Endothelial cell of umbilical vein (primary cell): ENCODE measurements at regions not wholly inside any gene's neighbourhood (a gene's known extent, or its start where the extent isn't known, plus 50 kb on each side); places are given as distances from the start of the nearest gene placed in this dataset.
A peak's percentile ranks its signal among the peaks of the same experiment; 100 is the strongest.

Experiments used
- BruUV-seq: library from RNA; stranded (reverse); fragments of 400-500 nt; replicated peaks from 2 replicates; lab custom pipeline; 2021; lab: Mats Ljungman, UMichigan
- CTCF ChIA-PET: fragments of 300-600, 350-600 bp; sonication (Branson Sonifier 250); formaldehyde crosslinking; loops from one replicate; lab custom pipeline; 2021; ENCODE audit warnings: antibody characterized with exemption, inconsistent platforms; lab: Charles Lee
- POLR2A ChIA-PET: fragments of 300-600, 350-600 bp; sonication (Branson Sonifier 250); formaldehyde crosslinking; loops from one replicate; lab custom pipeline; 2021; ENCODE audit warnings: antibody characterized with exemption, inconsistent platforms; lab: Charles Lee
- DNase-seq: peaks from one replicate; pipeline ENCODE4 v3.0.0-alpha.2; 2011; ENCODE audit warnings: low read depth, low spot score
- FAIRE-seq: peaks from 2 replicates; lab custom pipeline; 2011; peaks lifted over from hg19 to GRCh38; lab: Jason Lieb, UNC
- H2AFZ ChIP-seq: 2 replicates; pipeline ENCODE4 v1.6.0; 2012; ENCODE audit warnings: low read depth, low read length, control low read depth, inconsistent platforms
- H3K27ac ChIP-seq: 2 replicates; pipeline ENCODE4 v1.5.1; 2011; ENCODE audit warnings: low read depth, mild to moderate bottlenecking, control low read depth, low read length, moderate library complexity; ENCODE audit not compliant: insufficient read depth
- H3K27me3 ChIP-seq, 2 experiments: 2 replicates each; pipeline versions ENCODE4 v1.6.0 to v1.6.1; 2011; ENCODE audit warnings: low read length in 2 of 2, mixed read lengths in 1 of 2; ENCODE audit not compliant: control insufficient read depth in 2 of 2, insufficient read depth in 2 of 2
- H3K36me3 ChIP-seq, 2 experiments: 2 replicates in 1 of 2; 3 replicates in 1 of 2; pipeline ENCODE4 v1.5.1; 2011; ENCODE audit warnings: low read length in 2 of 2, mild to moderate bottlenecking in 1 of 2, moderate library complexity in 1 of 2; ENCODE audit not compliant: control insufficient read depth in 2 of 2, insufficient read depth in 2 of 2; ENCODE audit errors: extremely low read depth in 1 of 2
- H3K4me1 ChIP-seq: 3 replicates; pipeline ENCODE4 v1.5.1; 2011; ENCODE audit warnings: mild to moderate bottlenecking, low read length; ENCODE audit not compliant: control insufficient read depth, insufficient read depth; ENCODE audit errors: extremely low read depth
- H3K4me2 ChIP-seq: 2 replicates; pipeline ENCODE4 v1.6.1; 2011; ENCODE audit warnings: low read length, control low read depth, mixed read lengths; ENCODE audit not compliant: insufficient read depth
- H3K4me3 ChIP-seq, 3 experiments: fragments of 200-600 bp in 1 of 3; sonication (generic), shearing (Covaris generic) in 1 of 3; replicated peaks in 1 of 3; 2 replicates each; pipeline ENCODE4 v1.5.1; 2011 to 2016; ENCODE audit warnings: control low read depth in 3 of 3, low read length in 3 of 3, mild to moderate bottlenecking in 2 of 3, inconsistent platforms in 1 of 3, low read depth in 1 of 3, moderate library complexity in 1 of 3; ENCODE audit not compliant: insufficient read depth in 1 of 3
- H3K79me2 ChIP-seq: 2 replicates; pipeline ENCODE4 v1.6.0; 2012; ENCODE audit warnings: low read length, inconsistent platforms; ENCODE audit not compliant: control insufficient read depth, insufficient read depth
- H3K9ac ChIP-seq: replicated peaks from 2 replicates; pipeline ENCODE3; 2011; ENCODE audit warnings: low read length, control low read depth; ENCODE audit not compliant: insufficient read depth; ENCODE audit errors: extremely low read depth
- H3K9me1 ChIP-seq: replicated peaks from 3 replicates; pipeline ENCODE4 v1.6.0; 2011; ENCODE audit warnings: mild to moderate bottlenecking, low read length; ENCODE audit not compliant: control insufficient read depth, insufficient read depth; ENCODE audit errors: extremely low read depth
- H3K9me3 ChIP-seq: replicated peaks from 2 replicates; pipeline ENCODE4 v1.5.1; 2012; ENCODE audit warnings: low read length, inconsistent platforms; ENCODE audit not compliant: control insufficient read depth, insufficient read depth
- H4K20me1 ChIP-seq: replicated peaks from 2 replicates; pipeline ENCODE3; 2011; ENCODE audit warnings: mild to moderate bottlenecking, low read length; ENCODE audit not compliant: control insufficient read depth, insufficient read depth; ENCODE audit errors: extremely low read depth
- EZH2 ChIP-seq: IDR thresholded peaks from 2 replicates; pipeline ENCODE4 v1.6.1; 2012; ENCODE audit warnings: borderline replicate concordance, low read depth, mild to moderate bottlenecking, moderate library complexity, low read length, inconsistent platforms; ENCODE audit not compliant: severe bottlenecking
- FOS ChIP-seq: IDR thresholded peaks from 2 replicates; pipeline ENCODE4 v1.6.1; 2011; ENCODE audit warnings: mild to moderate bottlenecking, low read length, moderate library complexity, borderline replicate concordance; ENCODE audit not compliant: insufficient read depth
- GATA2 ChIP-seq: IDR thresholded peaks from 2 replicates; pipeline ENCODE4 v1.7.0; 2011; ENCODE audit warnings: low read depth, mild to moderate bottlenecking, moderate library complexity, mixed read lengths, low read length; ENCODE audit not compliant: insufficient read length, insufficient read depth
- JUN ChIP-seq: IDR thresholded peaks from 2 replicates; pipeline ENCODE4 v1.6.1; 2011; ENCODE audit warnings: borderline replicate concordance, low read depth; ENCODE audit not compliant: insufficient read length, insufficient read depth
- MYC ChIP-seq: IDR thresholded peaks from one replicate; pipeline ENCODE4 v1.6.1; 2011; ENCODE audit warnings: mild to moderate bottlenecking, low read depth, low read length
- POLR2A ChIP-seq: IDR thresholded peaks from 2 replicates; pipeline ENCODE4 v1.6.1; 2012; ENCODE audit warnings: low read depth, mild to moderate bottlenecking, control low read depth, low read length
- POLR2AphosphoS5 ChIP-seq: IDR thresholded peaks from 2 replicates; pipeline ENCODE4 v1.6.1; 2012; ENCODE audit warnings: low read depth, mild to moderate bottlenecking, control low read depth, low read length, moderate library complexity; ENCODE audit not compliant: insufficient read depth
- dilution Hi-C: fragments of 300-500 bp; cut with MboI; formaldehyde crosslinking; loops from one replicate; pipeline ENCODE4 v1.15.0; 2019; ENCODE audit warnings: low sequenced_read_pairs; ENCODE audit not compliant: extremely low pct_ligation_motif_present
- intact Hi-C: fragments of 100-400 bp; cut with micrococcal nuclease; formaldehyde crosslinking; loops from one replicate; pipeline ENCODE4 v1.10.0; 2022
- TF ChIP-seq, protein P1 (sequence below), 2 donors: IDR thresholded peaks; 1 replicate in 1 of 2; 2 replicates in 1 of 2; pipeline ENCODE4 v1.5.1; 2011; ENCODE audit warnings: low read length in 2 of 2, mild to moderate bottlenecking in 2 of 2, moderate library complexity in 2 of 2, control low read depth in 1 of 2, inconsistent platforms in 1 of 2, low read depth in 1 of 2; ENCODE audit not compliant: insufficient read depth in 1 of 2; ENCODE audit errors: extremely low read depth in 1 of 2
- TF ChIP-seq, protein P2 (sequence below): IDR thresholded peaks from 2 replicates; pipeline ENCODE4 v1.6.1; 2011; ENCODE audit not compliant: insufficient read depth, insufficient read length

DNA sequence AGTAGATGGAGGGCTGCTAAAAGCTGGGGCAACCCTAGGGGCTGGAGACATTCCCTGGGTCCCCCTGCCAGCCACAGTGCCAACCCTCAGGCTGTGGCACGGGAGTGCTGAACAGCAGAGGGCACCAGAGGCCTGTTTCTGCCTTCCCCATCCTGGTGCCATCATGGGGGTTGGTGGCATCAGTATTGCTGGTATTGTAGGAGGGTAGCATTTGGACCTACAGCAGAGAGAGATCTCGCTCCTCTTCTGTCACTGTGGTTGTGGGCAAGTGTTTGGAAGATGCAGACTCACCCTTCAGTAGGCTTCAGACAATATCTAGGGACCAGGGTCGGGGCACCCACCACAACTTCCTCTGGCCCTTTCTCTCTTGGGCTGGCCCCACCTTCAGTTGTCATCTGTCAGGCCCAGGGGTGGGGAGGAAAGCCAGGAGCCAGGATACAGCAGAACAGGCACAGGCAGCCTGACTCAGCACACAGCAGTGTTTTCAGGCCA lies 123.5 kb downstream of the RPLP1 start:
- POLR2A ChIA-PET = interaction anchor here (0.5 kb wide), 1 partner anchor 470 kb away, joined by 3 read pairs; no protein-coding TSS in a partner anchor

DNA sequence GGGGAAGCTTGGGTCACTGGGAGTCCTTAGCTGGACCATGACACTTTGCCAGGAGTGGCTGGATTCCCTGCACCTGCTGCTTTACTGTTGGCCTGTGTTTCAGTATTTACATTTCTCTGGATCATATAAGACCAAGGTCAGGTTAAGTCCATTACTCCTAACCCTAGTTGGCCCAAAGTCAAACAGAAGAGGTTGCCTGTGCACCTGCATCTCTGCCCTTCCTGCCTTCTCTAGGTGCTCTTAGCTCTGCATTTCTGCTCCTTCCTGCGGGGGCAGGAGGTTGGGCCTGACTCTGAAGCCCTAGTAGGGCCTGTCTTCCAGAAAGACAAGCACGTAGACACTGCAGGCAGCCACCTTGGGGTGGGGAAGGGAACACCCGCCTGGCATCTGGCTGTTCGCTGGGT lies 124.3 kb downstream of the RPLP1 start:
- H3K36me3 ChIP-seq = no peaks in the 10 kb centered on the region
- no peaks in the 10 kb centered on the region for H4K20me1 ChIP-seq
- CTCF ChIA-PET = interaction anchor here (0.8 to 1.8 kb wide), 2 partner anchors 20 to 890 kb away, joined by 3 to 8 read pairs; no protein-coding TSS in a partner anchor
- no peaks in the 10 kb centered on the region for H3K9me1 ChIP-seq
- no peak overlapping the region for H3K4me2 ChIP-seq
- POLR2A ChIA-PET = no interaction called here
- dilution Hi-C loops = no loop called here
- no peak for TF ChIP-seq POLR2A
- TF ChIP-seq, protein P1, sequence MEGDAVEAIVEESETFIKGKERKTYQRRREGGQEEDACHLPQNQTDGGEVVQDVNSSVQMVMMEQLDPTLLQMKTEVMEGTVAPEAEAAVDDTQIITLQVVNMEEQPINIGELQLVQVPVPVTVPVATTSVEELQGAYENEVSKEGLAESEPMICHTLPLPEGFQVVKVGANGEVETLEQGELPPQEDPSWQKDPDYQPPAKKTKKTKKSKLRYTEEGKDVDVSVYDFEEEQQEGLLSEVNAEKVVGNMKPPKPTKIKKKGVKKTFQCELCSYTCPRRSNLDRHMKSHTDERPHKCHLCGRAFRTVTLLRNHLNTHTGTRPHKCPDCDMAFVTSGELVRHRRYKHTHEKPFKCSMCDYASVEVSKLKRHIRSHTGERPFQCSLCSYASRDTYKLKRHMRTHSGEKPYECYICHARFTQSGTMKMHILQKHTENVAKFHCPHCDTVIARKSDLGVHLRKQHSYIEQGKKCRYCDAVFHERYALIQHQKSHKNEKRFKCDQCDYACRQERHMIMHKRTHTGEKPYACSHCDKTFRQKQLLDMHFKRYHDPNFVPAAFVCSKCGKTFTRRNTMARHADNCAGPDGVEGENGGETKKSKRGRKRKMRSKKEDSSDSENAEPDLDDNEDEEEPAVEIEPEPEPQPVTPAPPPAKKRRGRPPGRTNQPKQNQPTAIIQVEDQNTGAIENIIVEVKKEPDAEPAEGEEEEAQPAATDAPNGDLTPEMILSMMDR (IDR thresholded peaks at IDR 0.05; ENCODE audit: extremely low read depth in 1 of 2, insufficient read depth in 1 of 2, low read depth in 1 of 2, low read length in 2 of 2) = no peak
- no peak for TF ChIP-seq JUN
- TF ChIP-seq, protein P2, sequence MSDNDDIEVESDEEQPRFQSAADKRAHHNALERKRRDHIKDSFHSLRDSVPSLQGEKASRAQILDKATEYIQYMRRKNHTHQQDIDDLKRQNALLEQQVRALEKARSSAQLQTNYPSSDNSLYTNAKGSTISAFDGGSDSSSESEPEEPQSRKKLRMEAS = no peak
- no peak for TF ChIP-seq GATA2
- no peak for TF ChIP-seq MYC
- no peak for TF ChIP-seq EZH2
- TF ChIP-seq POLR2AphosphoS5 = no peak
- TF ChIP-seq FOS = no peak
- H3K4me1 ChIP-seq = peaks cover 4% of the 10 kb centered on the region
- no peaks in the 10 kb centered on the region for H3K9me3 ChIP-seq
- intact Hi-C loops = loop anchor here (1.0 to 10.0 kb wide), 4 partner anchors 518 to 911 kb away; partner anchors contain the start of gene TLE3
- no peak overlapping the region for H3K9ac ChIP-seq
- H3K27ac ChIP-seq = no peak overlapping the region
- BruUV-seq = no TSS peak
- H2AFZ ChIP-seq = no peak overlapping the region
- H3K27me3 ChIP-seq = peaks cover 2 to 6% of the 10 kb centered on the region in 2 experiments
- no peak for DNase-seq
- FAIRE-seq = no peak
- H3K4me3 ChIP-seq = no peak overlapping the region
- no peaks in the 10 kb centered on the region for H3K79me2 ChIP-seq

More for the DNA sequence above, 123.5 kb downstream of the RPLP1 start:
- Histone ChIP-seq H3K9me3 (no peaks in the 10 kb centered on the region), H3K27ac (no peak overlapping the region), H3K36me3 (no peaks in the 10 kb centered on the region), H2AFZ (no peak overlapping the region), H3K4me2 (no peak overlapping the region), H3K9ac (no peak overlapping the region), H3K9me1 (no peaks in the 10 kb centered on the region), H3K4me3 (no peak overlapping the region), H3K4me1 (peaks cover 4% of the 10 kb centered on the region), H4K20me1 (no peaks in the 10 kb centered on the region), H3K79me2 (no peaks in the 10 kb centered on the region), H3K27me3 (peaks cover 2 to 6% of the 10 kb centered on the region in 2 experiments)
- CTCF ChIA-PET = interaction anchor here (0.8 to 1.8 kb wide), 6 partner anchors 15 to 913 kb away, joined by 3 to 8 read pairs (median 4); no protein-coding TSS in a partner anchor
- TF ChIP-seq, protein P1 (IDR thresholded peaks at IDR 0.05; ENCODE audit: extremely low read depth in 1 of 2, insufficient read depth in 1 of 2, low read depth in 1 of 2, low read length in 2 of 2) = peak; percentile 44 to 73
- TF ChIP-seq EZH2 (no peak), FOS (no peak)
- peak; percentile 22 for DNase-seq
- no peak for FAIRE-seq
- no TSS peak for BruUV-seq
- intact Hi-C loops (loop anchor here (1.0 to 10.0 kb wide), 4 partner anchors 519 to 912 kb away; partner anchors contain the start of gene TLE3), dilution Hi-C loops (no loop called here)
